HG03439 (cell line): ENCODE measurements at regions not wholly inside any gene's neighbourhood (a gene's known extent, or its start where the extent isn't known, plus 50 kb on each side); places are given as distances from the start of the nearest gene placed in this dataset.

Experiments
- ATAC-seq: cut with Tn5 transposase; IDR thresholded peaks from one replicate; pipeline ENCODE4 v1.9.1; 2021; ENCODE audit warnings: mild to moderate bottlenecking, moderate library complexity; ENCODE audit not compliant: unreplicated experiment

- ATAC-seq, result no peak
Observed at GRCh38 chr16:13291591-13292333, 390.4 kb downstream of the SHISA9 start.

GRCh38 chr16:13296206-13296605, 394.8 kb downstream of the SHISA9 start:
- ATAC-seq, result no peak

DNA sequence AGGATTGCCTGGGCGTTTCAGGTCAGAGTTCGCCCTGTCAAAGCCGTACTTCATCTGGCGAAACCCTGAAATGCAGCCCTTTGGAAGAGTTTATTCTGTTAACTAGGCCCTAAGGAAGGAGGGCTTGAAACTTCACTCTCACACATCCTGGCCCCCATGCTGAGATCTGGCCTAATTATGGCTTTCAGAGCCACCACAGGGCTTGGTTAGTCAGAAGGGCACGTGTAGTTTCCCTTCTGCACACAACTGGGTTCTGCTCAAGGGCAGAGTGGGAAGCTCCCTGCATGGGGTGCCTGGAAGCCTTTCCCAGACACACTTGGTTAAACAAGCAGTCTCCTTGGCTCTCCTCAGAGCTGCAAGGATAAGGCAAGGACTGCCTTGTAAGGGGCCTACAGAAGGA, 397.3 kb downstream of the SHISA9 start:
- no peak for ATAC-seq

DNA sequence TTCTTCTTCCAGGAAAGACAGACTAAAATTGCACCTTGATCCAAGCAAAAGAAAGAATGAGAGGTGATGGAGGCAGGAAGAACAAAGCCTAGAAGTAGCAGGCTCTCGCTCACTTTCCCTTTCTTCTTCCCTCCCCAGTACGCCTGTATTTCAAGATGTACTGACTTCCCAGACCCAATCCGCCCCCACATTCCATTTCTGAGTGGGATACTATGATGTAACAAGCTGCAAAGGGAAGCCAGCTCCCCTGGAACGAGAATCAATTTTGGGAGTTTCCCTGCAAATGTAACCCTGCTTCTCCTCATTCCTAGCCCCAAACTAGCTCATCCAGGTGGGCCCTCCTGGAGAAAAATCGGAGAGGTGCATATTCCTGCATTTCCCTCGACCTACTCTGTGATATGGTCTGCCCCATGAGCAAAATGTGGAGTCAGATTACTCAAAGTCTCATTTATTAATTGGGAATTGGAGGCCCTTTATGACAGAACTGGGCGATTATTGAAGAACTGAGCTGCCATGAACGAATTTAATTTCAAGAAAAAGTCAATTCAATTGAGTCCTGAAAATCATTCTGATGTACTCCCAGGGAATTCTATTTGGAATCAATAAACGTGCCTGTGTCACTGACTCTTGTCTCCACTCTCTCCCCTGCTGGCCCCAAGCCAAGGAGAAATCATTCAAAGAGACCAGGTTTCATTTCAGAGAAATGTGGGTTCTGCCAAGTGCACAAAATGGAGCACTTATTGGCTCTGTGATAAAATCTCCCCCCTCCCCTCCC, 398.9 kb downstream of the SHISA9 start:
- no peak for ATAC-seq

DNA sequence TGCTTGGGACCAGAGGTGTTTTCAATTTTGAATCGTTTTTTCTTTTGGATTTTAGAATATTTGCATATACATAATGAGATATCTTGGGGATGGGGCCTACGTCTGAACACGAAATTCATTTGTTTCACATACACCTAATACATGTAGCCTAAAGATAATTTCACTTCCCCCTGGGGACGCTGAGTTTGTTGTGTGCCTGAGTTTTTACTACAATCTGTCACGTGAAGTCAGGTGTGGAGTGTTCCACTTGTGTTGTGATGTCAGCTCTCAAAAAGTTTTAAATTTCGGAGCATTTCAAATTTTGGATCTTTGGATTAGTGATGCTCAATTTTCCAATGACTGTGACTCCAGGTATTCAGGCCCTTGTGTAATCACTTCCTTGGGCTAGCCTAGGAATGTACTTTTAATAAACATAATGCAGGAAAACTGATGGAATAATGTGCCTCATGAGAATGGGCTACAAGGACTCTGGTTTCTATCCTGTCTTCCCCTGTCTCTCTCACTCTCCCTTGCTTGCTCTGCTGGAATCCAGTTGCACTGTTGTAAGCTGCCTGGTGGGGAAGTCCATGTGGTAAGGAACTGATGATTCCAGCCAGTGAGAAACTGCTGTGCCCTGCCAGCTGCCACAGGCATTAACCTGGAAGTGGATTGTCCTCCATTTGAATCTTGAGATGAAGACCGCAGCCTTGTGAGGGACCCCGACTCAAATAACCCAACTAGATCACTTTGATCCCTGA, 403.8 kb downstream of the SHISA9 start:
- ATAC-seq, result no peak

- ATAC-seq, result no peak
Observed at GRCh38 chr16:13306161-13306995, 405.0 kb downstream of the SHISA9 start.

DNA sequence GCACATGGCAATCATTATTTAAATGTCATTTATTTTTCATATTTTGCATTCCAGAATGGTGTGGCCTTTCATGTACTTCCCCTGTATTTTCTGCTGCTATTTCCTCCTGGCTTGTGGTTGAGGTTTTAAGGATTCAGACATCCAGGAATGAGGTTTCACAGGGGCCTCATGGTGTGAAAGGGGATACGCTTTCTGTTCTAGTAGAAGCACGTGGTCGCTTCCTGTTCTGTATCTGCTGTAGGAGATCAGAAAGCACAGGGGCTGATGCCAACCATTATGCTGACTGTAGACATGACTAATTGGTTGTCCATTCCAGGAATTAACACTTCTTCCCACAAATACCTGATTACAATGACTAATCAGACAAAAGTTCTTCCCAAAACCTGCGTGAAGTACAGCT, 405.9 kb downstream of the SHISA9 start:
- ATAC-seq, result no peak

DNA sequence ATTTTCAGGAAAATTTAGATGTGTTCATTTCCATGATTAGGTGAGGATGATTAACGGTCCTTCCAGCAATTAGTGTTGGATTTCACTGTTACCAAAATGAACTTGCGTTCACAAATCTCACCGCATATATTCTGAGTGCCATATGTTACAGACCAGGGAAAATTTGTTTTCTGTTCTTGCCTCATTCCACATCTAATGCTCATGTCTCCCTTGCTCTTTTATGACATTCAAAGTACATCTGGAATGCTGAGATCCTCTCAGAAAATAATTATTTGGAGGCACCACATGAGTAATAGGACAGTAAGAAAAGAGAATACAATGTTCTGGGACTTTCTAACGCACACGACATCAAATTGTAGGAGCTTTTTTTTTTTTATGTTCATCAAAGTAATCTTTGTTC, 406.5 kb downstream of the SHISA9 start:
- no peak for ATAC-seq

- ATAC-seq, result no peak
Observed at GRCh38 chr16:13312063-13312462, 410.7 kb downstream of the SHISA9 start.

- no peak for ATAC-seq
Observed at GRCh38 chr16:13313351-13313750, 412.0 kb downstream of the SHISA9 start.

GRCh38 chr16:13314633-13315032, 413.2 kb downstream of the SHISA9 start:
- no peak for ATAC-seq

GRCh38 chr16:13315642-13316427, 414.4 kb downstream of the SHISA9 start:
- ATAC-seq, result no peak

DNA sequence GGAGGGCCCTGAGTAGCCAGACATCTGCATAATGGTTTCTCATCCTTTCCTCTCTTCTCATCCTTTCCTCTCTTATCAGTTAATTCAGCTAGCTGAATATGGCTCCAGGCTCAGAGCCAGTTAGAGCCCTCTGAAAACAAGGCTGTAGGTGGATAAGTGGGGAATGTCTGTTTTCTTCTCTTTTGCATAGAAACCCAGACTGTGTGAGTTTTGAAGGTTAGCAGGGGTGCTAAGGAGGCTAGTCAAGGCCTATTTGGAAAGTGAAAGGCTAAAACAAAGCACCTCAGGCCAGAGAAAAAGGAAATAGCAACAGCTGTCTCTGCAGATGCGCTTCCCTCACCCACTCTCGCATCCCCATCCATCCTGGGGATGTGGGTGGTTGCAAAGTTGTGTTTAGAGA, 420.9 kb downstream of the SHISA9 start:
- ATAC-seq, result no peak

DNA sequence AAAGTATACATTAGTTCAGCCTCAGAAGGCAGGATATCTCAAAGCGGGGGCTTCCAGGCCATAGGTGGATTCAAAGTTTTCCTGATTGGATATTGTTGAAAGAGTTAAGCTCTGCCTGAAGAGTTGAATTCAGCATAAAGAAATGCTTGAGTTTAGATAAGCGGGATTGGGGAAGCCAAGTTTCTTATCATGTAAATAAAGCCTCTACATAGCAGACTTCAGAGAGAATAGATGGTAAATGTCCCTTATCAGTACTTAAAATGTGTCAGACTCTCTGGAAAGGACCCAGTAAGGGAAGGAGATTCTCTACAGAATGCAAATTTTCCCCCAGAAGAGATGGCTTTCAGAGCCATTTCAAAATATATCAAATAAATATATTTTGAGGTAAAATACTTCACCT, 423.5 kb downstream of the SHISA9 start:
- ATAC-seq, result no peak

DNA sequence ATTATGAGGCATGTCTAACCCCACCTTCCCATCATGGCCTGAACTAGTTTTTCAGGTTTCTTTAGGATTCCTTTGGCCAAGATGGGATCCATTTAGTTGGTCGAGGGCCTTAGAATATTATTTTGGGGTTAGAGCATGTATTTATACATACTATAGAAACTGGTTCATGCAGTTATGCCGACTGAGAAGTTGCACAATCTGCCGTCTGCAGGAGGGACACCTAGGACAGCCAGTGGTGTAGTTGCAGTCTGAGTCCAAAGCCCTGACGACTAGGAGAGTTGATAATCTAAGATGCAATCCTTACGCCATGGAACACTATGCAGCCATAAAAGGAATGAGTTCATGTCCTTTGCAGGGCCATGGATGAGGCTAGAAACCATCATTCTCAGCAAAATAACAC, 424.0 kb downstream of the SHISA9 start:
- ATAC-seq, result no peak

- no peak for ATAC-seq
Observed at GRCh38 chr16:13331918-13332317, 430.5 kb downstream of the SHISA9 start.

- no peak for ATAC-seq
Observed at GRCh38 chr16:13332713-13333255, 431.4 kb downstream of the SHISA9 start.

- ATAC-seq, result no peak
Observed at GRCh38 chr16:13333336-13333735, 431.9 kb downstream of the SHISA9 start.

GRCh38 chr16:13335879-13336278, 434.5 kb downstream of the SHISA9 start:
- ATAC-seq, result no peak

GRCh38 chr16:13336335-13336734, 434.9 kb downstream of the SHISA9 start:
- no peak for ATAC-seq
